GM23338 (cell line): ENCODE measurements at regions not wholly inside any gene's neighbourhood (a gene's known extent, or its start where the extent isn't known, plus 50 kb on each side); places are given as distances from the start of the nearest gene placed in this dataset.

Experiments used
- ATAC-seq: fragments of 200-7000 bp; cut with Tn5 transposase; 3 replicates; pipeline ENCODE4 v1.9.1; 2020
- DNase-seq: peaks from one replicate; pipeline ENCODE4 v3.0.0-alpha.2; 2015; ENCODE audit warnings: low spot score
- H2AFZ ChIP-seq: fragments of 200-600 bp; sonication (generic); 2 replicates; pipeline ENCODE4 v1.8.0; 2016; ENCODE audit warnings: antibody characterized with exemption, mild to moderate bottlenecking, moderate library complexity
- H3F3A ChIP-seq: fragments of 200-600 bp; sonication (generic); replicated peaks from 2 replicates; pipeline ENCODE4 v1.8.0; 2017; ENCODE audit warnings: antibody characterized with exemption, mixed run types, low read depth
- H3K27ac ChIP-seq: fragments of 200-600 bp; sonication (generic); 2 replicates; pipeline ENCODE4 v1.6.1; 2016; ENCODE audit warnings: low read depth
- H3K27me3 ChIP-seq: fragments of 200-600 bp; sonication (generic); 2 replicates; pipeline ENCODE4 v1.8.0; 2016; ENCODE audit warnings: mild to moderate bottlenecking, mixed run types, moderate library complexity; ENCODE audit not compliant: insufficient read depth
- H3K36me3 ChIP-seq: fragments of 200-600 bp; sonication (generic); 2 replicates; pipeline ENCODE4 v1.8.0; 2016; ENCODE audit warnings: mild to moderate bottlenecking; ENCODE audit not compliant: insufficient read depth
- H3K4me1 ChIP-seq: fragments of 200-600 bp; sonication (generic); 2 replicates; pipeline ENCODE4 v1.8.0; 2016; ENCODE audit warnings: mild to moderate bottlenecking, moderate library complexity; ENCODE audit not compliant: insufficient read depth
- H3K4me2 ChIP-seq: fragments of 200-600 bp; sonication (generic); 2 replicates; pipeline ENCODE4 v1.7.1; 2017; ENCODE audit warnings: mixed run types
- H3K4me3 ChIP-seq: fragments of 200-600 bp; sonication (generic); 2 replicates; pipeline ENCODE4 v1.6.1; 2016; ENCODE audit warnings: mixed run types
- H3K79me2 ChIP-seq: fragments of 200-600 bp; sonication (generic); replicated peaks from 2 replicates; pipeline ENCODE4 v1.8.0; 2017; ENCODE audit warnings: mild to moderate bottlenecking; ENCODE audit not compliant: insufficient read depth
- H3K9me2 ChIP-seq: fragments of 200-600 bp; sonication (generic); 2 replicates; pipeline ENCODE4 v1.8.0; 2017; ENCODE audit not compliant: insufficient read depth
- H4K20me1 ChIP-seq: fragments of 200-600 bp; sonication (generic); replicated peaks from 2 replicates; pipeline ENCODE4 v1.8.0; 2017; ENCODE audit warnings: mild to moderate bottlenecking; ENCODE audit not compliant: insufficient read depth
- H3K27ac Mint-ChIP-seq: 2 replicates; pipeline ENCODE4 v1.8.0; 2020; ENCODE audit warnings: inconsistent platforms, mild to moderate bottlenecking, moderate library complexity, mixed read lengths
- H3K27me3 Mint-ChIP-seq: 3 replicates; pipeline ENCODE4 v1.8.0; 2022; ENCODE audit warnings: low read depth, mild to moderate bottlenecking, moderate library complexity, mixed read lengths, inconsistent platforms; ENCODE audit not compliant: insufficient read depth, poor library complexity
- H3K36me3 Mint-ChIP-seq: 3 replicates; pipeline ENCODE4 v1.8.0; 2021; ENCODE audit warnings: low read depth, mild to moderate bottlenecking, inconsistent platforms, moderate library complexity, mixed read lengths
- H3K4me1 Mint-ChIP-seq: 3 replicates; pipeline ENCODE4 v1.8.0; 2020; ENCODE audit warnings: mild to moderate bottlenecking, inconsistent platforms, mixed read lengths
- H3K4me3 Mint-ChIP-seq: 3 replicates; pipeline ENCODE4 v1.8.0; 2021; ENCODE audit warnings: moderate library complexity, mild to moderate bottlenecking, inconsistent platforms, mixed read lengths
- H3K9me3 Mint-ChIP-seq: 3 replicates; pipeline ENCODE4 v1.8.0; 2020; ENCODE audit warnings: moderate library complexity, mild to moderate bottlenecking, inconsistent platforms, mixed read lengths
- CREB1 ChIP-seq: fragments of 250-450 bp; sonication (Bioruptor Pico); IDR thresholded peaks from 2 replicates; pipeline ENCODE4 v1.5.0; 2020; ENCODE audit warnings: low read depth, mild to moderate bottlenecking, moderate library complexity
- JUNB ChIP-seq: IDR thresholded peaks from one replicate; pipeline ENCODE4 v1.6.1; 2016; ENCODE audit warnings: antibody characterized with exemption; ENCODE audit not compliant: unreplicated experiment
- STAT1 ChIP-seq: IDR thresholded peaks from one replicate; pipeline ENCODE4 v1.6.1; 2016; ENCODE audit warnings: antibody characterized with exemption; ENCODE audit not compliant: unreplicated experiment
- ZNF114 ChIP-seq: fragments of 250-450 bp; sonication (Bioruptor Pico); IDR thresholded peaks from 2 replicates; pipeline ENCODE4 v1.5.0; 2020; ENCODE audit warnings: mild to moderate bottlenecking, moderate library complexity
- ZNF331 ChIP-seq: fragments of 250-450 bp; sonication (Bioruptor Pico); IDR thresholded peaks from 2 replicates; pipeline ENCODE4 v1.5.0; 2020; ENCODE audit warnings: low read depth, mild to moderate bottlenecking, moderate library complexity
- TF ChIP-seq, protein P1 (sequence below), 2 experiments: fragments of 200-600 bp in 1 of 2; sonication (generic) in 1 of 2; conservative IDR thresholded peaks; 2 replicates each; pipeline versions ENCODE4 v1.5.1 to v1.6.1; 2016 to 2017; ENCODE audit warnings: antibody characterized with exemption in 2 of 2, low read depth in 2 of 2, mild to moderate bottlenecking in 2 of 2, moderate library complexity in 1 of 2
- TF ChIP-seq, protein P2 (sequence below): fragments of 250-450 bp; sonication (Bioruptor Pico); IDR thresholded peaks from 2 replicates; pipeline ENCODE4 v1.5.0; 2020; ENCODE audit warnings: mild to moderate bottlenecking, moderate library complexity

DNA sequence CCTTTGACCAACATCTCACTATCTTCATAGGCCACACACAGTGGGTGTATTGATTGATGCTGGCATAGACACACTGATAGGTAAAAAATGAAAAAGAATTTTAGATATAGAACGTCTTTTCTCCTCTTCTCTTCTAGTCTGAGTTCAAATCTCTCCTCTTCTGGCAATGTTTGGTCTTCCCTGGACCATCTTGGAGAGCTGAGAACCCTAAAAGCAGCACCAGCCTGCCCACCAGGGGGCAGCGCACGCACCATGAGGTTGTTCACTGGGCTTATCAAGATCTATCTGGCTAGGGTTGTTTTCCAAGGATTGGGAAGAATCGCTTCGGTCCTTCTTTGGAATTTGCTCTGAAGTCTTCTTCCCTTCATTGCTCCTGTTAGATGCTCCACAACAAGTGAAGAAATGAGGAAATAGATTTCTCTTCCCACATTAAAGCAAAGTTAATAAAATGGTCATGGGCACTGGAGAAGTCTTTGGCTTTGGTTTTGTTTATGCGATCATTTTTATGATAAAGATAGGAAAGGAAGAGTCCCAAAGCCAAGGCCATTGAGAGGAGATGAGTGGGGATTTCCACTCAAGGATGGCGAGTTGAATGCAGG, 104.0 kb upstream of the OLIG2 start:
- Histone ChIP-seq H4K20me1 (no peaks in the 10 kb centered on the region), H3F3A (no peaks in the 10 kb centered on the region), H3K9me2 (0 out of 2 replicates have a peak, but pooled peaks cover 6% of the 10 kb centered on the region), H3K4me1 (peaks cover 5% of the 10 kb centered on the region; the same call in 1 of the 2 replicates), H3K4me3 (no peak overlapping the region), H3K79me2 (no peaks in the 10 kb centered on the region), H3K36me3 (no peaks in the 10 kb centered on the region), H3K27ac (no peak overlapping the region), H3K27me3 (no peaks in the 10 kb centered on the region), H2AFZ (no peak overlapping the region), H3K4me2 (no peak overlapping the region)
- H3K36me3 Mint-ChIP-seq = no peaks in the 10 kb centered on the region; the same call in 1 of the 3 replicates
- no peak overlapping the region for H3K4me3 Mint-ChIP-seq
- DNase-seq (peak; percentile 73), ATAC-seq (peak; percentile 84)
- peaks cover 5% of the 10 kb centered on the region for H3K27me3 Mint-ChIP-seq
- TF ChIP-seq ZNF331 (CRISPR knock-in tag) = no peak
- no peak for TF ChIP-seq STAT1
- TF ChIP-seq, protein P1, sequence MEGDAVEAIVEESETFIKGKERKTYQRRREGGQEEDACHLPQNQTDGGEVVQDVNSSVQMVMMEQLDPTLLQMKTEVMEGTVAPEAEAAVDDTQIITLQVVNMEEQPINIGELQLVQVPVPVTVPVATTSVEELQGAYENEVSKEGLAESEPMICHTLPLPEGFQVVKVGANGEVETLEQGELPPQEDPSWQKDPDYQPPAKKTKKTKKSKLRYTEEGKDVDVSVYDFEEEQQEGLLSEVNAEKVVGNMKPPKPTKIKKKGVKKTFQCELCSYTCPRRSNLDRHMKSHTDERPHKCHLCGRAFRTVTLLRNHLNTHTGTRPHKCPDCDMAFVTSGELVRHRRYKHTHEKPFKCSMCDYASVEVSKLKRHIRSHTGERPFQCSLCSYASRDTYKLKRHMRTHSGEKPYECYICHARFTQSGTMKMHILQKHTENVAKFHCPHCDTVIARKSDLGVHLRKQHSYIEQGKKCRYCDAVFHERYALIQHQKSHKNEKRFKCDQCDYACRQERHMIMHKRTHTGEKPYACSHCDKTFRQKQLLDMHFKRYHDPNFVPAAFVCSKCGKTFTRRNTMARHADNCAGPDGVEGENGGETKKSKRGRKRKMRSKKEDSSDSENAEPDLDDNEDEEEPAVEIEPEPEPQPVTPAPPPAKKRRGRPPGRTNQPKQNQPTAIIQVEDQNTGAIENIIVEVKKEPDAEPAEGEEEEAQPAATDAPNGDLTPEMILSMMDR (conservative IDR thresholded peaks at IDR 0.05; ENCODE audit: low read depth in 2 of 2) = peak; percentile 81 to 92
- TF ChIP-seq JUNB = no peak
- TF ChIP-seq CREB1 (CRISPR knock-in tag) = no peak
- TF ChIP-seq ZNF114 (CRISPR knock-in tag) = no peak
- TF ChIP-seq, protein P2, sequence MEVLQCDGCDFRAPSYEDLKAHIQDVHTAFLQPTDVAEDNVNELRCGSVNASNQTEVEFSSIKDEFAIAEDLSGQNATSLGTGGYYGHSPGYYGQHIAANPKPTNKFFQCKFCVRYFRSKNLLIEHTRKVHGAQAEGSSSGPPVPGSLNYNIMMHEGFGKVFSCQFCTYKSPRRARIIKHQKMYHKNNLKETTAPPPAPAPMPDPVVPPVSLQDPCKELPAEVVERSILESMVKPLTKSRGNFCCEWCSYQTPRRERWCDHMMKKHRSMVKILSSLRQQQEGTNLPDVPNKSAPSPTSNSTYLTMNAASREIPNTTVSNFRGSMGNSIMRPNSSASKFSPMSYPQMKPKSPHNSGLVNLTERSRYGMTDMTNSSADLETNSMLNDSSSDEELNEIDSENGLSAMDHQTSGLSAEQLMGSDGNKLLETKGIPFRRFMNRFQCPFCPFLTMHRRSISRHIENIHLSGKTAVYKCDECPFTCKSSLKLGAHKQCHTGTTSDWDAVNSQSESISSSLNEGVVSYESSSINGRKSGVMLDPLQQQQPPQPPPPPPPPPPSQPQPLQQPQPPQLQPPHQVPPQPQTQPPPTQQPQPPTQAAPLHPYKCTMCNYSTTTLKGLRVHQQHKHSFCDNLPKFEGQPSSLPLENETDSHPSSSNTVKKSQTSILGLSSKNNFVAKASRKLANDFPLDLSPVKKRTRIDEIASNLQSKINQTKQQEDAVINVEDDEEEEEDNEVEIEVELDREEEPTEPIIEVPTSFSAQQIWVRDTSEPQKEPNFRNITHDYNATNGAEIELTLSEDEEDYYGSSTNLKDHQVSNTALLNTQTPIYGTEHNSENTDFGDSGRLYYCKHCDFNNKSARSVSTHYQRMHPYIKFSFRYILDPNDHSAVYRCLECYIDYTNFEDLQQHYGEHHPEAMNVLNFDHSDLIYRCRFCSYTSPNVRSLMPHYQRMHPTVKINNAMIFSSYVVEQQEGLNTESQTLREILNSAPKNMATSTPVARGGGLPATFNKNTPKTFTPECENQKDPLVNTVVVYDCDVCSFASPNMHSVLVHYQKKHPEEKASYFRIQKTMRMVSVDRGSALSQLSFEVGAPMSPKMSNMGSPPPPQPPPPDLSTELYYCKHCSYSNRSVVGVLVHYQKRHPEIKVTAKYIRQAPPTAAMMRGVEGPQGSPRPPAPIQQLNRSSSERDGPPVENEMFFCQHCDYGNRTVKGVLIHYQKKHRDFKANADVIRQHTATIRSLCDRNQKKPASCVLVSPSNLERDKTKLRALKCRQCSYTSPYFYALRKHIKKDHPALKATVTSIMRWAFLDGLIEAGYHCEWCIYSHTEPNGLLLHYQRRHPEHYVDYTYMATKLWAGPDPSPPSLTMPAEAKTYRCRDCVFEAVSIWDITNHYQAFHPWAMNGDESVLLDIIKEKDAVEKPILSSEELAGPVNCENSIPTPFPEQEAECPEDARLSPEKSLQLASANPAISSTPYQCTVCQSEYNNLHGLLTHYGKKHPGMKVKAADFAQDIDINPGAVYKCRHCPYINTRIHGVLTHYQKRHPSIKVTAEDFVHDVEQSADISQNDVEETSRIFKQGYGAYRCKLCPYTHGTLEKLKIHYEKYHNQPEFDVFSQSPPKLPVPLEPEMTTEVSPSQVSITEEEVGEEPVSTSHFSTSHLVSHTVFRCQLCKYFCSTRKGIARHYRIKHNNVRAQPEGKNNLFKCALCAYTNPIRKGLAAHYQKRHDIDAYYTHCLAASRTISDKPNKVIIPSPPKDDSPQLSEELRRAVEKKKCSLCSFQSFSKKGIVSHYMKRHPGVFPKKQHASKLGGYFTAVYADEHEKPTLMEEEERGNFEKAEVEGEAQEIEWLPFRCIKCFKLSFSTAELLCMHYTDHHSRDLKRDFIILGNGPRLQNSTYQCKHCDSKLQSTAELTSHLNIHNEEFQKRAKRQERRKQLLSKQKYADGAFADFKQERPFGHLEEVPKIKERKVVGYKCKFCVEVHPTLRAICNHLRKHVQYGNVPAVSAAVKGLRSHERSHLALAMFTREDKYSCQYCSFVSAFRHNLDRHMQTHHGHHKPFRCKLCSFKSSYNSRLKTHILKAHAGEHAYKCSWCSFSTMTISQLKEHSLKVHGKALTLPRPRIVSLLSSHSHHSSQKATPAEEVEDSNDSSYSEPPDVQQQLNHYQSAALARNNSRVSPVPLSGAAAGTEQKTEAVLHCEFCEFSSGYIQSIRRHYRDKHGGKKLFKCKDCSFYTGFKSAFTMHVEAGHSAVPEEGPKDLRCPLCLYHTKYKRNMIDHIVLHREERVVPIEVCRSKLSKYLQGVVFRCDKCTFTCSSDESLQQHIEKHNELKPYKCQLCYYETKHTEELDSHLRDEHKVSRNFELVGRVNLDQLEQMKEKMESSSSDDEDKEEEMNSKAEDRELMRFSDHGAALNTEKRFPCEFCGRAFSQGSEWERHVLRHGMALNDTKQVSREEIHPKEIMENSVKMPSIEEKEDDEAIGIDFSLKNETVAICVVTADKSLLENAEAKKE (CRISPR knock-in tag) = no peak
- peaks cover 9% of the 10 kb centered on the region; the same call in 2 of the 3 replicates for H3K9me3 Mint-ChIP-seq
- H3K27ac Mint-ChIP-seq = no peak overlapping the region
- peaks cover 14% of the 10 kb centered on the region for H3K4me1 Mint-ChIP-seq
